K562 (cell line): ENCODE measurements at regions not wholly inside any gene's neighbourhood (a gene's known extent, or its start where the extent isn't known, plus 50 kb on each side); places are given as distances from the start of the nearest gene placed in this dataset.

Experiments
- ARID2 ChIP-seq: fragments of 450-650 bp; IDR thresholded peaks from 2 replicates; pipeline ENCODE4 v1.6.1; 2017; ENCODE audit warnings: antibody characterized with exemption, mild to moderate bottlenecking
- REST ChIP-seq, 2 experiments: fragments of 450-650 bp; formaldehyde crosslinking in 1 of 2; IDR thresholded peaks; 2 replicates each; pipeline versions ENCODE4 v1.4.0 to v1.6.1; 2014 to 2020; ENCODE audit warnings: mild to moderate bottlenecking in 2 of 2, borderline replicate concordance in 1 of 2, low read depth in 1 of 2
- ZBTB8A ChIP-seq: fragments of 450-650 bp; IDR thresholded peaks from 2 replicates; pipeline ENCODE4 v1.6.1; 2018; ENCODE audit warnings: mild to moderate bottlenecking, moderate library complexity; ENCODE audit not compliant: partially characterized antibody

- TF ChIP-seq REST (IDR thresholded peaks at IDR 0.05; ENCODE audit: borderline replicate concordance) (no peak), REST (CRISPR knock-in tag; IDR thresholded peaks at IDR 0.05; ENCODE audit: low read depth) (no peak), ZBTB8A (no peak), ARID2 (no peak)
Measured at GRCh38 chr16:66028510-66029216, 337.8 kb upstream of the CDH5 start (continued).
